Activated CD4-positive, alpha-beta T cell treated with anti-CD3 and anti-CD28 coated beads, Interleukin-2, amount 50 U/mL, for 48 hours (primary cell): ENCODE measurements at regions not wholly inside any gene's neighbourhood (a gene's known extent, or its start where the extent isn't known, plus 50 kb on each side); places are given as distances from the start of the nearest gene placed in this dataset.
"Not testable (repeated sequence)": the region's sequence is repeated elsewhere in the genome, so short reads cannot be mapped to it uniquely, and the experiment has no call there.

Experiments used
- DNase-seq, 2 experiments: peaks; one replicate each; pipeline ENCODE4 v3.0.0-alpha.2; 2020

- no peak for DNase-seq
Observed at GRCh38 chr4:129903861-129904260, 807.9 kb downstream of the C4orf33 start.

GRCh38 chr4:129905256-129905655, 809.3 kb downstream of the C4orf33 start:
- DNase-seq: no peak

- no peak for DNase-seq
Observed at GRCh38 chr4:129908117-129908516, 812.2 kb downstream of the C4orf33 start.

GRCh38 chr4:129916991-129917390, 821.0 kb downstream of the C4orf33 start:
- no peak for DNase-seq

- DNase-seq: no peak
Observed at GRCh38 chr4:129917651-129918050, 821.7 kb downstream of the C4orf33 start.

GRCh38 chr4:129926936-129927335, 831.0 kb downstream of the C4orf33 start:
- DNase-seq: no peak

GRCh38 chr4:129929052-129929451, 833.1 kb downstream of the C4orf33 start:
- DNase-seq: no peak

- DNase-seq: no peak
Observed at GRCh38 chr4:129929984-129930383, 834.0 kb downstream of the C4orf33 start.

- no peak for DNase-seq
Observed at GRCh38 chr4:129950217-129950616, 854.3 kb downstream of the C4orf33 start.

GRCh38 chr4:129966175-129966574, 870.2 kb downstream of the C4orf33 start:
- DNase-seq: no peak

GRCh38 chr4:129968366-129968765, 872.4 kb downstream of the C4orf33 start:
- no peak for DNase-seq

GRCh38 chr4:129968778-129969177, 872.8 kb downstream of the C4orf33 start:
- no peak for DNase-seq

- DNase-seq: no peak
Observed at GRCh38 chr4:129970801-129971200, 874.8 kb downstream of the C4orf33 start.

GRCh38 chr4:129971419-129971818, 875.5 kb downstream of the C4orf33 start:
- DNase-seq: no peak

- no peak for DNase-seq
Observed at GRCh38 chr4:129972257-129972656, 876.3 kb downstream of the C4orf33 start.

GRCh38 chr4:129974730-129975129, 878.8 kb downstream of the C4orf33 start:
- DNase-seq: no peak

GRCh38 chr4:129978315-129978714, 882.4 kb downstream of the C4orf33 start:
- no peak for DNase-seq

- no peak for DNase-seq
Observed at GRCh38 chr4:129988957-129989356, 893.0 kb downstream of the C4orf33 start.

- DNase-seq: no peak
Observed at GRCh38 chr4:129994715-129995114, 898.8 kb downstream of the C4orf33 start.

- no peak for DNase-seq
Observed at GRCh38 chr4:129998436-129999150, 902.6 kb downstream of the C4orf33 start.

- DNase-seq: no peak
Observed at GRCh38 chr4:129999156-129999555, 903.2 kb downstream of the C4orf33 start.

- no peak for DNase-seq
Observed at GRCh38 chr4:130008461-130008860, 912.5 kb downstream of the C4orf33 start.

- not testable (repeated sequence) for DNase-seq
Observed at GRCh38 chr4:130012806-130013205, 916.9 kb downstream of the C4orf33 start.

- no peak for DNase-seq
Observed at GRCh38 chr4:130021706-130022105, 925.8 kb downstream of the C4orf33 start.

- DNase-seq: no peak
Observed at GRCh38 chr4:130023088-130023487, 927.1 kb downstream of the C4orf33 start.
